ENCODE measurements at regions not wholly inside any gene's neighbourhood (a gene's known extent, or its start where the extent isn't known, plus 50 kb on each side); places are given as distances from the start of the nearest gene placed in this dataset.

DNA sequence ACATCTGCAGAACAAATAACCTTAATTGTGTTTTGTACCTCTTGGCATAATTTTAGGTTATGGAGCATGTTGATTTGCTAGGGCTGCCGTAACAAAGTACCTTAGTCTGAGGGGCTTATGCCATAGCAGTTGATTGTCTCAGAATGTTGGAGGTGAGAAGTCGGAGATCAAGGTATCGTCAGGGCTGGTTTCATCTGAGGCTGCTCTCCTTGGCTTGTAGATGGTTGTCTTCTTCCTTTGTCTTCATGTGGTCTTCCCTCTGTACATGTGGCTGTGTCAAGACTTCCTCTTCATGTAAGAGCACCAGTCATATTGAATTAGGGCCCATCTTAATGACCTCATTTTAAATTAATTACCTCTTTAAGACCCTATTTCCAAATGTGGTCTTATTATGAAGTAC is 64.4 kb upstream of the PTHLH start:
- Histone ChIP-seq H4K5ac (ENCODE audit: low read depth, low read length) (no peak overlapping the region), H3K23ac (ENCODE audit: low read depth, low read length) (no peak overlapping the region), H3K27me3 (ENCODE audit: control insufficient read depth, insufficient read depth, low read length) (no peaks in the 10 kb centered on the region), H3K4me3 (ENCODE audit: insufficient read depth, low read depth, low read length) (no peak overlapping the region), H2AFZ (replicated peaks; ENCODE audit: low read length, poor library complexity) (no peak overlapping the region), H4K91ac (ENCODE audit: insufficient read depth, low read depth, low read length) (no peak overlapping the region), H3K14ac (replicated peaks; ENCODE audit: low read depth, low read length) (no peak overlapping the region), H2AK5ac (ENCODE audit: low read depth, low read length) (no peak overlapping the region), H4K20me1 (ENCODE audit: insufficient read depth, low read length) (no peaks in the 10 kb centered on the region; the same call in 1 of the 2 replicates), H2BK120ac (ENCODE audit: low read depth, low read length) (no peak overlapping the region), H2AK9ac (replicated peaks; ENCODE audit: low read depth, low read length, poor library complexity) (no peak overlapping the region), H3K9ac (ENCODE audit: low read depth, low read length) (no peak overlapping the region), H2BK20ac (ENCODE audit: low read depth, low read length) (peak overlapping the region; percentile 53; the same call in 1 of the 2 replicates), H3K4ac (ENCODE audit: low read depth, low read length) (no peak overlapping the region), H3K36me3 (ENCODE audit: control insufficient read depth, insufficient read depth, low read length) (no peaks in the 10 kb centered on the region), H3K56ac (ENCODE audit: extremely low read depth, insufficient read depth, low read length) (no peak overlapping the region), H3K4me2 (ENCODE audit: low read depth, low read length) (no peak overlapping the region), H3K79me1 (ENCODE audit: low read depth in 1 of 2, low read length in 2 of 2) (no peaks in the 10 kb centered on the region), H4K8ac (ENCODE audit: low read depth in 2 of 2, low read length in 2 of 2) (no peak overlapping the region), H3K9me1 (ENCODE audit: insufficient read depth, low read length) (peaks cover 5% of the 10 kb centered on the region; the same call in 1 of the 2 replicates), H3K18ac (ENCODE audit: low read depth, low read length) (no peak overlapping the region), H2BK5ac (ENCODE audit: low read depth, low read length, poor library complexity, severe bottlenecking) (no peak overlapping the region), H3K9me3 (ENCODE audit: control insufficient read depth, insufficient read depth, low read length) (no peaks in the 10 kb centered on the region), H2BK15ac (ENCODE audit: low read depth, low read length) (no peak overlapping the region), H3K4me1 (ENCODE audit: control insufficient read depth, insufficient read depth, low read length) (peaks cover 6% of the 10 kb centered on the region), H3K27ac (ENCODE audit: insufficient read depth, low read length) (no peak overlapping the region)
- ChIA-PET POLR2A (ENCODE audit: unreplicated experiment) (no interaction called here), CTCF (no interaction called here)
- no peak for TF ChIP-seq CHD1 (IDR thresholded peaks at IDR 0.05; ENCODE audit: low read depth, low read length)
- TF ChIP-seq, protein P1, sequence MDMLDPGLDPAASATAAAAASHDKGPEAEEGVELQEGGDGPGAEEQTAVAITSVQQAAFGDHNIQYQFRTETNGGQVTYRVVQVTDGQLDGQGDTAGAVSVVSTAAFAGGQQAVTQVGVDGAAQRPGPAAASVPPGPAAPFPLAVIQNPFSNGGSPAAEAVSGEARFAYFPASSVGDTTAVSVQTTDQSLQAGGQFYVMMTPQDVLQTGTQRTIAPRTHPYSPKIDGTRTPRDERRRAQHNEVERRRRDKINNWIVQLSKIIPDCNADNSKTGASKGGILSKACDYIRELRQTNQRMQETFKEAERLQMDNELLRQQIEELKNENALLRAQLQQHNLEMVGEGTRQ (IDR thresholded peaks at IDR 0.05; ENCODE audit: low read depth, low read length) = no peak
- TF ChIP-seq, protein P2, sequence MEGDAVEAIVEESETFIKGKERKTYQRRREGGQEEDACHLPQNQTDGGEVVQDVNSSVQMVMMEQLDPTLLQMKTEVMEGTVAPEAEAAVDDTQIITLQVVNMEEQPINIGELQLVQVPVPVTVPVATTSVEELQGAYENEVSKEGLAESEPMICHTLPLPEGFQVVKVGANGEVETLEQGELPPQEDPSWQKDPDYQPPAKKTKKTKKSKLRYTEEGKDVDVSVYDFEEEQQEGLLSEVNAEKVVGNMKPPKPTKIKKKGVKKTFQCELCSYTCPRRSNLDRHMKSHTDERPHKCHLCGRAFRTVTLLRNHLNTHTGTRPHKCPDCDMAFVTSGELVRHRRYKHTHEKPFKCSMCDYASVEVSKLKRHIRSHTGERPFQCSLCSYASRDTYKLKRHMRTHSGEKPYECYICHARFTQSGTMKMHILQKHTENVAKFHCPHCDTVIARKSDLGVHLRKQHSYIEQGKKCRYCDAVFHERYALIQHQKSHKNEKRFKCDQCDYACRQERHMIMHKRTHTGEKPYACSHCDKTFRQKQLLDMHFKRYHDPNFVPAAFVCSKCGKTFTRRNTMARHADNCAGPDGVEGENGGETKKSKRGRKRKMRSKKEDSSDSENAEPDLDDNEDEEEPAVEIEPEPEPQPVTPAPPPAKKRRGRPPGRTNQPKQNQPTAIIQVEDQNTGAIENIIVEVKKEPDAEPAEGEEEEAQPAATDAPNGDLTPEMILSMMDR (conservative IDR thresholded peaks at IDR 0.05; ENCODE audit: low read depth, low read length) = no peak
- TF ChIP-seq NFE2L2 (IDR thresholded peaks at IDR 0.05; ENCODE audit: low read depth, low read length) = no peak
- no peak for TF ChIP-seq RFX5 (IDR thresholded peaks at IDR 0.05; ENCODE audit: low read depth, low read length)
- no peak for TF ChIP-seq RCOR1 (IDR thresholded peaks at IDR 0.05; ENCODE audit: insufficient replicate concordance, low read length)
- TF ChIP-seq, protein P3, sequence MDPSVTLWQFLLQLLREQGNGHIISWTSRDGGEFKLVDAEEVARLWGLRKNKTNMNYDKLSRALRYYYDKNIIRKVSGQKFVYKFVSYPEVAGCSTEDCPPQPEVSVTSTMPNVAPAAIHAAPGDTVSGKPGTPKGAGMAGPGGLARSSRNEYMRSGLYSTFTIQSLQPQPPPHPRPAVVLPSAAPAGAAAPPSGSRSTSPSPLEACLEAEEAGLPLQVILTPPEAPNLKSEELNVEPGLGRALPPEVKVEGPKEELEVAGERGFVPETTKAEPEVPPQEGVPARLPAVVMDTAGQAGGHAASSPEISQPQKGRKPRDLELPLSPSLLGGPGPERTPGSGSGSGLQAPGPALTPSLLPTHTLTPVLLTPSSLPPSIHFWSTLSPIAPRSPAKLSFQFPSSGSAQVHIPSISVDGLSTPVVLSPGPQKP (IDR thresholded peaks at IDR 0.05; ENCODE audit: borderline replicate concordance, low read depth, low read length) = no peak
- TF ChIP-seq POLR2A (IDR thresholded peaks at IDR 0.05; ENCODE audit: low read depth, low read length) = no peak
- no peak for TF ChIP-seq BHLHE40 (IDR thresholded peaks at IDR 0.05; ENCODE audit: low read depth, low read length)
- no peak for TF ChIP-seq CEBPB (IDR thresholded peaks at IDR 0.05; ENCODE audit: low read depth, low read length)
- no peak for TF ChIP-seq FOS (IDR thresholded peaks at IDR 0.05; ENCODE audit: low read depth, low read length)
- no peak for TF ChIP-seq MAFK (IDR thresholded peaks at IDR 0.05; ENCODE audit: low read depth, low read length)
- TF ChIP-seq MXI1 (IDR thresholded peaks at IDR 0.05; ENCODE audit: borderline replicate concordance, low read depth, low read length) = no peak
- no CpG with 5 or more reads among the region's 3 CpGs for WGBS, 2 experiments (ENCODE audit: extremely low coverage in 2 of 2, insufficient read length in 1 of 2)
- intact Hi-C loops (cut with micrococcal nuclease) = no loop called here
- no TSS peak for BruUV-seq (replicated peaks)
- dilution Hi-C loops (cut with HindIII; ENCODE audit: low sequenced_read_pairs, unreplicated experiment) = no loop called here
- in situ Hi-C loops (cut with MboI; ENCODE audit: low sequenced_read_pairs) = no loop called here
- ATAC-seq (ENCODE audit: low read depth) (no peak), DNase-seq (no peak)

All from IMR-90 (cell line).